Esophagus squamous epithelium (tissue), 4 donors: ENCODE measurements at regions not wholly inside any gene's neighbourhood (a gene's known extent, or its start where the extent isn't known, plus 50 kb on each side); places are given as distances from the start of the nearest gene placed in this dataset.

Experiments used
- CTCF ChIP-seq, 6 experiments: fragments of 450-650 bp in 4 of 6; fragments of 200-600 bp in 2 of 6; sonication (generic) in 2 of 6; IDR thresholded peaks; one replicate each; pipeline ENCODE4 v1.5.1; 2016 to 2019; ENCODE audit warnings: antibody characterized with exemption in 6 of 6, mild to moderate bottlenecking in 4 of 6, moderate library complexity in 4 of 6
- POLR2A ChIP-seq, 4 donors: fragments of 450-650 bp; IDR thresholded peaks; one replicate each; pipeline ENCODE4 v1.6.1; 2017; ENCODE audit warnings: antibody characterized with exemption in 4 of 4, mild to moderate bottlenecking in 4 of 4, moderate library complexity in 3 of 4

GRCh38 chr16:50437769-50438437 is 69.1 kb upstream of the BRD7 start:
- TF ChIP-seq CTCF (IDR thresholded peaks at IDR 0.05) (no peak), POLR2A (IDR thresholded peaks at IDR 0.05) (no peak)
